Smooth muscle cell (in vitro differentiated cells): ENCODE measurements at regions not wholly inside any gene's neighbourhood (a gene's known extent, or its start where the extent isn't known, plus 50 kb on each side); places are given as distances from the start of the nearest gene placed in this dataset.

Experiments
- DNase-seq: peaks from one replicate; lab custom pipeline; 2025; ENCODE audit not compliant: unreplicated experiment; lab: John Stamatoyannopoulos, UW
- H2AFZ ChIP-seq: fragments of 200-600 bp; sonication (generic); 2 replicates; pipeline ENCODE4 v1.6.0; 2016; ENCODE audit warnings: antibody characterized with exemption, low read depth, mild to moderate bottlenecking
- H3F3A ChIP-seq: fragments of 200-600 bp; sonication (generic); 2 replicates; pipeline ENCODE4 v1.6.0; 2017; ENCODE audit warnings: antibody characterized with exemption, low read depth
- H3K27ac ChIP-seq: fragments of 200-600 bp; sonication (generic); 2 replicates; pipeline ENCODE4 v1.5.1; 2016; ENCODE audit warnings: low read depth, mild to moderate bottlenecking
- H3K27me3 ChIP-seq: fragments of 200-600 bp; sonication (generic); 2 replicates; pipeline ENCODE4 v1.6.1; 2016; ENCODE audit warnings: low read depth, mild to moderate bottlenecking
- H3K36me3 ChIP-seq: fragments of 200-600 bp; sonication (generic); 2 replicates; pipeline ENCODE4 v1.5.1; 2016; ENCODE audit warnings: low read depth
- H3K4me1 ChIP-seq: fragments of 200-600 bp; sonication (generic); 2 replicates; pipeline ENCODE4 v1.5.1; 2016; ENCODE audit warnings: low read depth
- H3K4me2 ChIP-seq: fragments of 200-600 bp; sonication (generic); 2 replicates; pipeline ENCODE4 v1.6.0; 2016; ENCODE audit warnings: mild to moderate bottlenecking
- H3K4me3 ChIP-seq: fragments of 200-600 bp; sonication (generic); 2 replicates; pipeline ENCODE4 v1.5.1; 2016; ENCODE audit warnings: mild to moderate bottlenecking
- H3K79me2 ChIP-seq: fragments of 200-600 bp; sonication (generic); 2 replicates; pipeline ENCODE4 v1.6.0; 2016; ENCODE audit warnings: low read depth, mild to moderate bottlenecking
- H3K9ac ChIP-seq: fragments of 200-600 bp; sonication (generic); 2 replicates; pipeline ENCODE4 v1.6.0; 2016; ENCODE audit warnings: low read depth
- H3K9me3 ChIP-seq: fragments of 200-600 bp; sonication (generic); replicated peaks from 2 replicates; pipeline ENCODE4 v1.5.1; 2016; ENCODE audit warnings: low read depth
- H4K20me1 ChIP-seq: fragments of 200-600 bp; sonication (generic); 2 replicates; pipeline ENCODE4 v1.6.0; 2016; ENCODE audit warnings: low read depth
- CTCF ChIP-seq: fragments of 200-600 bp; sonication (generic); IDR thresholded peaks from 2 replicates; pipeline ENCODE4 v1.5.1; 2017; ENCODE audit warnings: borderline replicate concordance, mild to moderate bottlenecking, antibody characterized with exemption; ENCODE audit not compliant: insufficient read depth, poor library complexity, severe bottlenecking
- WGBS: methylation state at CpG from one replicate; pipeline ENCODE4 v1.1.7; 2016; ENCODE audit warnings: low lambda C conversion rate; 5-methylcytosine and 5-hydroxymethylcytosine counted together

- Histone ChIP-seq H3K4me2 (peak overlapping the region; percentile 41), H4K20me1 (no peaks in the 10 kb centered on the region), H3F3A (no peaks in the 10 kb centered on the region), H2AFZ (no peak overlapping the region), H3K9ac (no peak overlapping the region), H3K4me1 (no peaks in the 10 kb centered on the region), H3K27me3 (peaks cover 27% of the 10 kb centered on the region), H3K4me3 (no peak overlapping the region), H3K27ac (peak overlapping the region; percentile 19), H3K79me2 (no peaks in the 10 kb centered on the region), H3K36me3 (no peaks in the 10 kb centered on the region), H3K9me3 (no peaks in the 10 kb centered on the region)
- 48% methylated on average over 11 of the region's 11 CpGs for WGBS
- DNase-seq = no peak
- TF ChIP-seq CTCF = no peak
Observed at GRCh38 chr10:8581521-8582225, 527.2 kb downstream of the GATA3 start.

- H3K4me3 ChIP-seq = no peak overlapping the region
- no peak overlapping the region for H3K4me2 ChIP-seq
- no peak for TF ChIP-seq CTCF
- H3K4me1 ChIP-seq = no peaks in the 10 kb centered on the region
- no peak for DNase-seq
- H2AFZ ChIP-seq = no peak overlapping the region
- no peaks in the 10 kb centered on the region for H3K36me3 ChIP-seq
- H3K27me3 ChIP-seq = peaks cover 28% of the 10 kb centered on the region
- 96% methylated on average over 2 of the region's 2 CpGs for WGBS
- no peaks in the 10 kb centered on the region for H3F3A ChIP-seq
- no peaks in the 10 kb centered on the region for H4K20me1 ChIP-seq
- no peak overlapping the region for H3K9ac ChIP-seq
- no peak overlapping the region for H3K27ac ChIP-seq
- no peaks in the 10 kb centered on the region for H3K9me3 ChIP-seq
- H3K79me2 ChIP-seq = no peaks in the 10 kb centered on the region
Observed at GRCh38 chr10:8583096-8583495, 528.6 kb downstream of the GATA3 start.

- Histone ChIP-seq H3K9me3 (no peaks in the 10 kb centered on the region), H3K4me2 (no peak overlapping the region), H3F3A (no peaks in the 10 kb centered on the region), H3K79me2 (no peaks in the 10 kb centered on the region), H3K27ac (no peak overlapping the region), H3K9ac (no peak overlapping the region), H3K36me3 (no peaks in the 10 kb centered on the region), H2AFZ (no peak overlapping the region), H3K4me1 (no peaks in the 10 kb centered on the region), H3K27me3 (peaks cover 20% of the 10 kb centered on the region), H3K4me3 (no peak overlapping the region), H4K20me1 (no peaks in the 10 kb centered on the region)
- no peak for TF ChIP-seq CTCF
- 76% methylated on average over 2 of the region's 2 CpGs for WGBS
- DNase-seq = no peak
Observed at GRCh38 chr10:8584666-8585065, 530.2 kb downstream of the GATA3 start.

- no peak overlapping the region for H3K27ac ChIP-seq
- no peaks in the 10 kb centered on the region for H3K9me3 ChIP-seq
- H3K27me3 ChIP-seq = peaks cover 31% of the 10 kb centered on the region
- H4K20me1 ChIP-seq = no peaks in the 10 kb centered on the region
- no peaks in the 10 kb centered on the region for H3K36me3 ChIP-seq
- H3K9ac ChIP-seq = no peak overlapping the region
- no peak for DNase-seq
- WGBS = 79% methylated on average over 3 of the region's 3 CpGs
- H3K4me2 ChIP-seq = no peak overlapping the region
- H3K79me2 ChIP-seq = no peaks in the 10 kb centered on the region
- H3K4me3 ChIP-seq = no peak overlapping the region
- H3K4me1 ChIP-seq = no peaks in the 10 kb centered on the region
- H3F3A ChIP-seq = no peaks in the 10 kb centered on the region
- H2AFZ ChIP-seq = no peak overlapping the region
- no peak for TF ChIP-seq CTCF
Observed at GRCh38 chr10:8586504-8586903, 532.0 kb downstream of the GATA3 start.
